ENCODE measurements at regions not wholly inside any gene's neighbourhood (a gene's known extent, or its start where the extent isn't known, plus 50 kb on each side); places are given as distances from the start of the nearest gene placed in this dataset.

GRCh38 chr13:111037927-111038326, 77.2 kb upstream of the ARHGEF7 start:
- DNase-seq, result no peak

GRCh38 chr13:111036665-111037064, 78.4 kb upstream of the ARHGEF7 start:
- DNase-seq, result no peak

- DNase-seq, result no peak
These were observed 79.2 kb upstream of the ARHGEF7 start for GRCh38 chr13:111035861-111036260.

GRCh38 chr13:111034811-111035210, 80.3 kb upstream of the ARHGEF7 start:
- DNase-seq, result no peak

- DNase-seq, result no peak
These were observed 81.7 kb upstream of the ARHGEF7 start for GRCh38 chr13:111033172-111034130.

GRCh38 chr13:111031531-111031961, 83.6 kb upstream of the ARHGEF7 start:
- DNase-seq, result no peak

GRCh38 chr13:111029957-111030609, 85.0 kb upstream of the ARHGEF7 start:
- no peak for DNase-seq

GRCh38 chr13:111027458-111028439, 87.4 kb upstream of the ARHGEF7 start:
- no peak for DNase-seq

- DNase-seq, result no peak
These were observed 89.8 kb upstream of the ARHGEF7 start for GRCh38 chr13:111025310-111025709.

- no peak for DNase-seq
These were observed 92.2 kb upstream of the ARHGEF7 start for GRCh38 chr13:111022886-111023285.

GRCh38 chr13:111022241-111022640, 92.9 kb upstream of the ARHGEF7 start:
- no peak for DNase-seq

GRCh38 chr13:111021270-111021669, 93.8 kb upstream of the ARHGEF7 start:
- DNase-seq, result no peak

- no peak for DNase-seq
These were observed 94.6 kb upstream of the ARHGEF7 start for GRCh38 chr13:111020546-111020945.

GRCh38 chr13:111020021-111020420, 95.1 kb upstream of the ARHGEF7 start:
- no peak for DNase-seq

GRCh38 chr13:111017755-111018459, 97.2 kb upstream of the ARHGEF7 start:
- no peak for DNase-seq

GRCh38 chr13:111013196-111013595, 98.3 kb upstream of the ANKRD10 start:
- no peak for DNase-seq

- no peak for DNase-seq
These were observed 97.0 kb upstream of the ANKRD10 start for GRCh38 chr13:111011899-111012298.

GRCh38 chr13:111008351-111008750, 93.5 kb upstream of the ANKRD10 start:
- no peak for DNase-seq

- DNase-seq, result no peak
These were observed 92.3 kb upstream of the ANKRD10 start for GRCh38 chr13:111007209-111007608.

GRCh38 chr13:111006506-111007031, 91.7 kb upstream of the ANKRD10 start:
- DNase-seq, result peak; percentile 92

- DNase-seq, result peak; percentile 84
These were observed 91.1 kb upstream of the ANKRD10 start for GRCh38 chr13:111005808-111006505.

Measured in right hindlimb (tissue), 1 donor.